PC-3 (cell line): ENCODE measurements at regions not wholly inside any gene's neighbourhood (a gene's known extent, or its start where the extent isn't known, plus 50 kb on each side); places are given as distances from the start of the nearest gene placed in this dataset.

Experiments
- CTCF ChIP-seq: fragments of 300-600 bp; sonication (generic); conservative IDR thresholded peaks from 2 replicates; pipeline ENCODE4 v1.5.1; 2017; ENCODE audit warnings: antibody characterized with exemption, low read depth, mild to moderate bottlenecking, low read length
- EZH2 ChIP-seq: fragments of 300-600 bp; sonication (generic); IDR thresholded peaks from one replicate; pipeline ENCODE4 v1.6.1; 2017; ENCODE audit warnings: antibody characterized with exemption, mild to moderate bottlenecking, low read length; ENCODE audit not compliant: unreplicated experiment

GRCh38 chr5:171684169-171684568 is 101.4 kb upstream of the SMIM23 start:
- TF ChIP-seq CTCF (no peak), EZH2 (no peak)
